LNCAP (cell line): ENCODE measurements at regions not wholly inside any gene's neighbourhood (a gene's known extent, or its start where the extent isn't known, plus 50 kb on each side); places are given as distances from the start of the nearest gene placed in this dataset.
A peak's percentile ranks its signal among the peaks of the same experiment; 100 is the strongest.

ENCODE experiments used
- TF ChIP-seq, protein P1 (sequence below): fragments of 450-650 bp; IDR thresholded peaks from 2 replicates; pipeline ENCODE4 v1.5.1; 2017; ENCODE audit warnings: mild to moderate bottlenecking

DNA sequence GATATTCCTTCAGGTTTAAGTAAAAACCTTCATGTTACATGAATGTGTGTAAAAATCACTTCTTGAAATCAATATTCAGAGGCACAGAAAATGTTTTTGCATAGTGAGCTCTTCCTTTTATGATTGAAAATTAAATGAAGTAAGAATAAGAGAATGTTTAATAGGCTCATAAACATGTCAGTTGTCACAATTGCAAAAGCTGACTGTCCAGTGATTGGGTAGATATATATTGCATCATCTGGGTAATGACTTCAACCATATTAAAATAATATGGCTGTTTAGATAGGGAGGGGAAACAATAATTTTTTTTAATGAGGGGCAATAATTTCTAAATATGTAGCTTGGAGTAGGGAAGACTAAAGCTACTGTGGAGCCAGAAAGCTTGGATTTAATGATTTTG is 529.8 kb upstream of the GOLIM4 start:
- TF ChIP-seq, protein P1, sequence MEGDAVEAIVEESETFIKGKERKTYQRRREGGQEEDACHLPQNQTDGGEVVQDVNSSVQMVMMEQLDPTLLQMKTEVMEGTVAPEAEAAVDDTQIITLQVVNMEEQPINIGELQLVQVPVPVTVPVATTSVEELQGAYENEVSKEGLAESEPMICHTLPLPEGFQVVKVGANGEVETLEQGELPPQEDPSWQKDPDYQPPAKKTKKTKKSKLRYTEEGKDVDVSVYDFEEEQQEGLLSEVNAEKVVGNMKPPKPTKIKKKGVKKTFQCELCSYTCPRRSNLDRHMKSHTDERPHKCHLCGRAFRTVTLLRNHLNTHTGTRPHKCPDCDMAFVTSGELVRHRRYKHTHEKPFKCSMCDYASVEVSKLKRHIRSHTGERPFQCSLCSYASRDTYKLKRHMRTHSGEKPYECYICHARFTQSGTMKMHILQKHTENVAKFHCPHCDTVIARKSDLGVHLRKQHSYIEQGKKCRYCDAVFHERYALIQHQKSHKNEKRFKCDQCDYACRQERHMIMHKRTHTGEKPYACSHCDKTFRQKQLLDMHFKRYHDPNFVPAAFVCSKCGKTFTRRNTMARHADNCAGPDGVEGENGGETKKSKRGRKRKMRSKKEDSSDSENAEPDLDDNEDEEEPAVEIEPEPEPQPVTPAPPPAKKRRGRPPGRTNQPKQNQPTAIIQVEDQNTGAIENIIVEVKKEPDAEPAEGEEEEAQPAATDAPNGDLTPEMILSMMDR: no peak

- TF ChIP-seq, protein P1: no peak
Measured at GRCh38 chr3:168624892-168625448, 529.2 kb upstream of the GOLIM4 start.

GRCh38 chr3:168624195-168624594 is 528.5 kb upstream of the GOLIM4 start:
- TF ChIP-seq, protein P1: no peak

GRCh38 chr3:168622795-168623194 is 527.1 kb upstream of the GOLIM4 start:
- TF ChIP-seq, protein P1: no peak

GRCh38 chr3:168620854-168621253 is 525.1 kb upstream of the GOLIM4 start:
- TF ChIP-seq, protein P1: peak; percentile 69

- TF ChIP-seq, protein P1: no peak
Measured at GRCh38 chr3:168618827-168619470, 523.2 kb upstream of the GOLIM4 start.

DNA sequence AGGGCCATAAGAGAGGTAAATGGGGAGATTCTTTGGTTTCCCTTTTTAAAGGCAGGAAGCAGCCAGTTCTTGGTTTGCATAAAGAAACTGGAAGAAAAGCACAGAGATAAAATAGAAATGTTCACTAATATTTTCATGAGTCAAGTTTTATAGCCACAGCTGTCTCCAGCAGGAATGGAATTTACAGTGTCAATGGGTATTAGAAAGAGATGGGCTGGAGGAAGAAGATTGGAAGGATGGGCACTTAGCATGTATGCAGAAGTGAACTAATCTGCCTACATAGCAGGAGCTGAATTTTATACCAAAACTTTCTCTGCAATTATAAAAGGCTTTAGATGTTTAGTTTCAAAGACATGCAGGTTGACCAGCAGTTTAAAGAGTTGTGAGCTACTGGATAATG is 521.9 kb upstream of the GOLIM4 start:
- TF ChIP-seq, protein P1: no peak
